PFSK-1 (cell line): ENCODE measurements at regions not wholly inside any gene's neighbourhood (a gene's known extent, or its start where the extent isn't known, plus 50 kb on each side); places are given as distances from the start of the nearest gene placed in this dataset.

ENCODE experiments used
- FOXP2 ChIP-seq: optimal IDR thresholded peaks from 2 replicates; pipeline ENCODE3; 2011; ENCODE audit warnings: borderline replicate concordance, control low read depth, inconsistent platforms; ENCODE audit not compliant: insufficient read depth; ENCODE audit errors: extremely low read length, extremely low read depth
- POLR2AphosphoS5 ChIP-seq: IDR thresholded peaks from 2 replicates; pipeline ENCODE4 v1.6.1; 2012; ENCODE audit warnings: low read depth, mild to moderate bottlenecking, control low read depth, low read length, moderate library complexity
- SIN3A ChIP-seq: IDR thresholded peaks from 2 replicates; pipeline ENCODE4 v1.6.1; 2012; ENCODE audit warnings: mild to moderate bottlenecking, low read length, moderate library complexity, borderline replicate concordance; ENCODE audit not compliant: insufficient read depth
- TAF1 ChIP-seq: IDR thresholded peaks from 2 replicates; pipeline ENCODE4 v1.6.1; 2012; ENCODE audit warnings: low read length, control low read depth, borderline replicate concordance; ENCODE audit not compliant: insufficient read depth
- TF ChIP-seq, protein P1 (sequence below), 2 experiments: IDR thresholded peaks; 2 replicates each; pipeline versions ENCODE4 v1.6.1 to v1.8.0; 2011 to 2012; ENCODE audit warnings: low read depth in 2 of 2, low read length in 2 of 2, control low read depth in 1 of 2, inconsistent platforms in 1 of 2, mild to moderate bottlenecking in 1 of 2, moderate library complexity in 1 of 2; ENCODE audit not compliant: insufficient read depth in 1 of 2

DNA sequence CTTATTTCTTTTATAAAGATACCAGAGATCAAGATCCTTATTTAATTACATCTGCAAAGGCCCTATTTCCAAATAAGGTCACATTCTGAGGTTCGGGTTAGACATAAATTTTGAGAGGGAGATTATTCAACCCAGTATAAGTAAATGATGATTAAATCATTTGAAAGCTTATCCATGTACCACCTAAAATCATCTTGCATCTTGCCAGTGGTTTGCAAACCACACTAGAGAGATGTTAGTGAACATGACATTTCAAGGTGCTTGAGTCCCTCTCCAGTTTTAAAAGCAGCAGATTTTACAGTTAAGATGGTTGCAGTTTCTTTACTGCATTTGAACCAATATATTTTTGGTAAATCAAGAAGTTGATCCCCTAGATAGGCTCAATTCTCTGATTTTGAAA is 49.9 kb upstream of the TMPO start:
- no peak for TF ChIP-seq SIN3A
- no peak for TF ChIP-seq POLR2AphosphoS5
- no peak for TF ChIP-seq TAF1
- TF ChIP-seq, protein P1, sequence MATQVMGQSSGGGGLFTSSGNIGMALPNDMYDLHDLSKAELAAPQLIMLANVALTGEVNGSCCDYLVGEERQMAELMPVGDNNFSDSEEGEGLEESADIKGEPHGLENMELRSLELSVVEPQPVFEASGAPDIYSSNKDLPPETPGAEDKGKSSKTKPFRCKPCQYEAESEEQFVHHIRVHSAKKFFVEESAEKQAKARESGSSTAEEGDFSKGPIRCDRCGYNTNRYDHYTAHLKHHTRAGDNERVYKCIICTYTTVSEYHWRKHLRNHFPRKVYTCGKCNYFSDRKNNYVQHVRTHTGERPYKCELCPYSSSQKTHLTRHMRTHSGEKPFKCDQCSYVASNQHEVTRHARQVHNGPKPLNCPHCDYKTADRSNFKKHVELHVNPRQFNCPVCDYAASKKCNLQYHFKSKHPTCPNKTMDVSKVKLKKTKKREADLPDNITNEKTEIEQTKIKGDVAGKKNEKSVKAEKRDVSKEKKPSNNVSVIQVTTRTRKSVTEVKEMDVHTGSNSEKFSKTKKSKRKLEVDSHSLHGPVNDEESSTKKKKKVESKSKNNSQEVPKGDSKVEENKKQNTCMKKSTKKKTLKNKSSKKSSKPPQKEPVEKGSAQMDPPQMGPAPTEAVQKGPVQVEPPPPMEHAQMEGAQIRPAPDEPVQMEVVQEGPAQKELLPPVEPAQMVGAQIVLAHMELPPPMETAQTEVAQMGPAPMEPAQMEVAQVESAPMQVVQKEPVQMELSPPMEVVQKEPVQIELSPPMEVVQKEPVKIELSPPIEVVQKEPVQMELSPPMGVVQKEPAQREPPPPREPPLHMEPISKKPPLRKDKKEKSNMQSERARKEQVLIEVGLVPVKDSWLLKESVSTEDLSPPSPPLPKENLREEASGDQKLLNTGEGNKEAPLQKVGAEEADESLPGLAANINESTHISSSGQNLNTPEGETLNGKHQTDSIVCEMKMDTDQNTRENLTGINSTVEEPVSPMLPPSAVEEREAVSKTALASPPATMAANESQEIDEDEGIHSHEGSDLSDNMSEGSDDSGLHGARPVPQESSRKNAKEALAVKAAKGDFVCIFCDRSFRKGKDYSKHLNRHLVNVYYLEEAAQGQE (IDR thresholded peaks at IDR 0.05; ENCODE audit: insufficient read depth in 1 of 2, low read depth in 2 of 2, low read length in 2 of 2), result no peak
- no peak for TF ChIP-seq FOXP2
